Uterus (tissue), 2 donors: ENCODE measurements at regions not wholly inside any gene's neighbourhood (a gene's known extent, or its start where the extent isn't known, plus 50 kb on each side); places are given as distances from the start of the nearest gene placed in this dataset.

ENCODE experiments used
- CTCF ChIP-seq, 4 experiments: fragments of 200-600 bp in 2 of 4; fragments of 450-650 bp in 2 of 4; sonication (generic) in 2 of 4; IDR thresholded peaks; one replicate each; pipeline ENCODE4 v1.5.1; 2016 to 2019; ENCODE audit warnings: antibody characterized with exemption in 4 of 4, mild to moderate bottlenecking in 2 of 4, moderate library complexity in 1 of 4
- POLR2A ChIP-seq, 2 donors: fragments of 450-650 bp; IDR thresholded peaks; one replicate each; pipeline ENCODE4 v1.6.1; 2016; ENCODE audit warnings: antibody characterized with exemption in 2 of 2, mild to moderate bottlenecking in 1 of 2, moderate library complexity in 1 of 2

GRCh38 chr4:125573786-125574185 is 259.0 kb downstream of the FAT4 start:
- TF ChIP-seq CTCF (IDR thresholded peaks at IDR 0.05) (no peak), POLR2A (IDR thresholded peaks at IDR 0.05) (no peak)
